ENCODE measurements at regions not wholly inside any gene's neighbourhood (a gene's known extent, or its start where the extent isn't known, plus 50 kb on each side); places are given as distances from the start of the nearest gene placed in this dataset.

- TF ChIP-seq CTCF (IDR thresholded peaks at IDR 0.05; ENCODE audit: low read length) (no peak), EZH2 (IDR thresholded peaks at IDR 0.05; ENCODE audit: borderline replicate concordance, low read length) (no peak)
Observed at GRCh38 chr14:84236290-84236689, 1293.7 kb upstream of the FLRT2 start.
